ENCODE measurements at regions not wholly inside any gene's neighbourhood (a gene's known extent, or its start where the extent isn't known, plus 50 kb on each side); places are given as distances from the start of the nearest gene placed in this dataset.

DNA sequence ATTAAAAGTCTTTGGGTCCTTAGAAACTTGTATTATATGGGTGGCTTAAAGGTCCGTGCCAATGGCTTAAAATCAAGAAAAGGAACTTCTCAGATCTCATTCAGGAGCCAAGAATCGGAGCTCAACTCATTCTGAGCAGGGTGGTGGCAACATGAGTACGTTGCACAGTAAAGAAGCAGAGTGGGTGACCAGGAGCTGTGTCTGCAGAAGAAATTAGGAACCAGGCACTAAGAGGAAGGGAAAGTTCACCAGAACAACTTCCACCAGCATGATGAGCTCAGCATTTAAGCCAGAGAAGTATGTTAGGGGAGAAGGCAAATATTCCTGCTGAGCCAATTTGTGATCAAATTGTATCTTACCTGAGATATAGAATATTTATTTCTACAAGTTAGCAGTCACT is 236.0 kb upstream of the NRP1 start:
- H3K4me3 ChIP-seq (ENCODE audit: low read length) = no peak overlapping the region
- H3K36me3 ChIP-seq (ENCODE audit: control insufficient read depth, insufficient read depth, low read length) = no peaks in the 10 kb centered on the region
- no peaks in the 10 kb centered on the region for H3K4me1 ChIP-seq (ENCODE audit: control insufficient read depth, insufficient read depth, low read length)
- H3K9ac ChIP-seq (ENCODE audit: low read length) = no peak overlapping the region
- H3K9me3 ChIP-seq (ENCODE audit: control insufficient read depth, low read length) = no peaks in the 10 kb centered on the region
- no peaks in the 10 kb centered on the region for H3K27me3 ChIP-seq (ENCODE audit: control insufficient read depth, insufficient read depth, low read length)

- Histone ChIP-seq H3K9ac (ENCODE audit: low read length) (no peak overlapping the region), H3K27me3 (ENCODE audit: control insufficient read depth, insufficient read depth, low read length) (no peaks in the 10 kb centered on the region), H3K4me1 (ENCODE audit: control insufficient read depth, insufficient read depth, low read length) (no peaks in the 10 kb centered on the region), H3K9me3 (ENCODE audit: control insufficient read depth, low read length) (no peaks in the 10 kb centered on the region), H3K4me3 (ENCODE audit: low read length) (no peak overlapping the region), H3K36me3 (ENCODE audit: control insufficient read depth, insufficient read depth, low read length) (no peaks in the 10 kb centered on the region)
Observed at GRCh38 chr10:33569702-33570101, 235.2 kb upstream of the NRP1 start.

DNA sequence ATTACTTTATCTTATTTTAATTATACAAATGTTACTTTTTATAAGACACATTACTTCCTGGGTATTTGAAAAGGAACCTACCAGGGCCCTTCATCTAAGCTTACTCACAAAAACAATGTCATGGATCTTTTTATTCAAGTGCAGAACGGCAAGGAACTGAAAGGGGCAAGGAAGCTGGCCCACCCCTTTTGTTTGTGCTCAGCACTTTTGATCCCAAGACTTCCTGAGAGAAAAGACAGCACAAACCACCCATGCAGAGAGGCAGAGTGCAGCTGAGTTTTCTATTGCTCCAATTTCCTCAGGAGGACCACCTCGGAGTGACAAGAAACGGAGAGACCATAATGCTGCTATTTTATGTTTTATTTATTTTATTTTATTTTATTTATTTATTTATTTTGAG is 232.0 kb upstream of the NRP1 start:
- Histone ChIP-seq H3K4me3 (ENCODE audit: low read length) (no peak overlapping the region), H3K4me1 (ENCODE audit: control insufficient read depth, insufficient read depth, low read length) (no peaks in the 10 kb centered on the region), H3K27me3 (ENCODE audit: control insufficient read depth, insufficient read depth, low read length) (no peaks in the 10 kb centered on the region), H3K36me3 (ENCODE audit: control insufficient read depth, insufficient read depth, low read length) (no peaks in the 10 kb centered on the region), H3K9ac (ENCODE audit: low read length) (no peak overlapping the region), H3K9me3 (ENCODE audit: control insufficient read depth, low read length) (no peaks in the 10 kb centered on the region)

DNA sequence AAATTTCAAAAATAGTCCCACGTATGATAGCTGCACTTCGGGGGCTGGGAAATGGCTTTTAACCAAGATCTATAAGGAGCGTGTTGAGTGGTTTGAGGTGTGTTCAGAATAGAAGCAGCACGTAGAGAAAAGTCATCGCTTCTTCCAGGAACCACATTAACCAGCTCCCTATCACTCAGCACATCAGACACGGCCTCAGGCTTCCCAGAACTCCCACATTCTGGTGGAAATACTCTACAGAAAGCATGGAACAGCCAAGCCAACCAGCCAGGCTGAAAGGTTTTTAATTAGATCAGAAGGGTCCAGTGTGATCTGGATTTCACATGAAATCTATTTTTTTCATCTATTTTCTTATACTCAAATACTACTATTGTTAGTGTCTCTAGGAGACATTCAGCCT is 231.5 kb upstream of the NRP1 start:
- H3K9ac ChIP-seq (ENCODE audit: low read length) = no peak overlapping the region
- H3K36me3 ChIP-seq (ENCODE audit: control insufficient read depth, insufficient read depth, low read length) = no peaks in the 10 kb centered on the region
- H3K4me3 ChIP-seq (ENCODE audit: low read length) = no peak overlapping the region
- no peaks in the 10 kb centered on the region for H3K4me1 ChIP-seq (ENCODE audit: control insufficient read depth, insufficient read depth, low read length)
- H3K9me3 ChIP-seq (ENCODE audit: control insufficient read depth, low read length) = no peaks in the 10 kb centered on the region
- H3K27me3 ChIP-seq (ENCODE audit: control insufficient read depth, insufficient read depth, low read length) = no peaks in the 10 kb centered on the region

GRCh38 chr10:33565231-33565630 is 230.8 kb upstream of the NRP1 start:
- Histone ChIP-seq H3K36me3 (ENCODE audit: control insufficient read depth, insufficient read depth, low read length) (no peaks in the 10 kb centered on the region), H3K9me3 (ENCODE audit: control insufficient read depth, low read length) (no peaks in the 10 kb centered on the region), H3K4me1 (ENCODE audit: control insufficient read depth, insufficient read depth, low read length) (no peaks in the 10 kb centered on the region), H3K4me3 (ENCODE audit: low read length) (no peak overlapping the region), H3K9ac (ENCODE audit: low read length) (no peak overlapping the region), H3K27me3 (ENCODE audit: control insufficient read depth, insufficient read depth, low read length) (no peaks in the 10 kb centered on the region)

- Histone ChIP-seq H3K36me3 (ENCODE audit: control insufficient read depth, insufficient read depth, low read length) (no peaks in the 10 kb centered on the region), H3K4me3 (ENCODE audit: low read length) (no peak overlapping the region), H3K9ac (ENCODE audit: low read length) (no peak overlapping the region), H3K9me3 (ENCODE audit: control insufficient read depth, low read length) (no peaks in the 10 kb centered on the region), H3K27me3 (ENCODE audit: control insufficient read depth, insufficient read depth, low read length) (peaks cover 6% of the 10 kb centered on the region), H3K4me1 (ENCODE audit: control insufficient read depth, insufficient read depth, low read length) (no peaks in the 10 kb centered on the region)
Observed at GRCh38 chr10:33559105-33559504, 224.6 kb upstream of the NRP1 start.

DNA sequence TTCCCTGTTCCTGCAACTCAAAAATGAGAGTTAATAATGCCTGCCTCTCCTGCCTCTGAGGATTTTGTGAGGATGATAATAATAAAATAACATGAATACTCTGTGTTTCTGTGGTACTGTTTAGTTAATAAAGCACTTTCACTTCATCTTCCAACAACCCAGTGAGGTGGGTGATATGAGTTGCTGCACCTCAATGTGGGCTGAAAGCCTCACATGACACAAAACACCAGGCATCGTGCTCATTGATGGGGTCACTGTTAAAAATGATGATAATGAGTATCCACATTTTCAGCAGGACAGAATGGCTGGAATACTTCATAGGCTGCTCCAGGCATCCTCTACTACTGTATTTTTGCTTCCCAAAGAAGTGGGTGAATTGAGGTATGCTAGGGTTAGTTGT is 222.8 kb upstream of the NRP1 start:
- Histone ChIP-seq H3K4me1 (ENCODE audit: control insufficient read depth, insufficient read depth, low read length) (no peaks in the 10 kb centered on the region), H3K27me3 (ENCODE audit: control insufficient read depth, insufficient read depth, low read length) (peaks cover 6% of the 10 kb centered on the region), H3K9me3 (ENCODE audit: control insufficient read depth, low read length) (no peaks in the 10 kb centered on the region), H3K36me3 (ENCODE audit: control insufficient read depth, insufficient read depth, low read length) (no peaks in the 10 kb centered on the region), H3K9ac (ENCODE audit: low read length) (no peak overlapping the region), H3K4me3 (ENCODE audit: low read length) (no peak overlapping the region)

GRCh38 chr10:33556620-33557019 is 222.2 kb upstream of the NRP1 start:
- H3K9ac ChIP-seq (ENCODE audit: low read length) = no peak overlapping the region
- H3K27me3 ChIP-seq (ENCODE audit: control insufficient read depth, insufficient read depth, low read length) = peaks cover 6% of the 10 kb centered on the region
- no peaks in the 10 kb centered on the region for H3K4me1 ChIP-seq (ENCODE audit: control insufficient read depth, insufficient read depth, low read length)
- H3K9me3 ChIP-seq (ENCODE audit: control insufficient read depth, low read length) = no peaks in the 10 kb centered on the region
- H3K4me3 ChIP-seq (ENCODE audit: low read length) = no peak overlapping the region
- no peaks in the 10 kb centered on the region for H3K36me3 ChIP-seq (ENCODE audit: control insufficient read depth, insufficient read depth, low read length)

DNA sequence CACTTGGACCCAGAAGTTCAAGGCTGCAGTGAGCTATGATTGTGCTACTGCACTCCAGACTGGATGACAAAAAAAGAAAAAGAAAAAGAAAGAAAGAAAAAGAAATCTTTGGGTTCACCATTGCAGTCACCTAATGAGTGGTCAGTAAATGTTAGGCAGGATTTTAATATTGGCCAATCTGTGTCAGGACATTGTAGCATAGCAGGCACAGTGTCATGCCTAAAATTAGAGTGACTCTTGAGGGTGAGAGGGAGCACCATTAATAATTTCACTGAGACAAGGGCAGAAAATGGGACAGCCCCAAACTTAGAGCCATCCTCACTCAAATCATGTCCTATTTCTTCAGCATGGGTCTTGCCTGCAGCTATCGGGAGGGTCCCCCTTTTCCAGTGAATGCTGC is 221.6 kb upstream of the NRP1 start:
- no peaks in the 10 kb centered on the region for H3K4me1 ChIP-seq (ENCODE audit: control insufficient read depth, insufficient read depth, low read length)
- no peaks in the 10 kb centered on the region for H3K9me3 ChIP-seq (ENCODE audit: control insufficient read depth, low read length)
- H3K27me3 ChIP-seq (ENCODE audit: control insufficient read depth, insufficient read depth, low read length) = peaks cover 6% of the 10 kb centered on the region
- no peak overlapping the region for H3K4me3 ChIP-seq (ENCODE audit: low read length)
- no peak overlapping the region for H3K9ac ChIP-seq (ENCODE audit: low read length)
- H3K36me3 ChIP-seq (ENCODE audit: control insufficient read depth, insufficient read depth, low read length) = no peaks in the 10 kb centered on the region

DNA sequence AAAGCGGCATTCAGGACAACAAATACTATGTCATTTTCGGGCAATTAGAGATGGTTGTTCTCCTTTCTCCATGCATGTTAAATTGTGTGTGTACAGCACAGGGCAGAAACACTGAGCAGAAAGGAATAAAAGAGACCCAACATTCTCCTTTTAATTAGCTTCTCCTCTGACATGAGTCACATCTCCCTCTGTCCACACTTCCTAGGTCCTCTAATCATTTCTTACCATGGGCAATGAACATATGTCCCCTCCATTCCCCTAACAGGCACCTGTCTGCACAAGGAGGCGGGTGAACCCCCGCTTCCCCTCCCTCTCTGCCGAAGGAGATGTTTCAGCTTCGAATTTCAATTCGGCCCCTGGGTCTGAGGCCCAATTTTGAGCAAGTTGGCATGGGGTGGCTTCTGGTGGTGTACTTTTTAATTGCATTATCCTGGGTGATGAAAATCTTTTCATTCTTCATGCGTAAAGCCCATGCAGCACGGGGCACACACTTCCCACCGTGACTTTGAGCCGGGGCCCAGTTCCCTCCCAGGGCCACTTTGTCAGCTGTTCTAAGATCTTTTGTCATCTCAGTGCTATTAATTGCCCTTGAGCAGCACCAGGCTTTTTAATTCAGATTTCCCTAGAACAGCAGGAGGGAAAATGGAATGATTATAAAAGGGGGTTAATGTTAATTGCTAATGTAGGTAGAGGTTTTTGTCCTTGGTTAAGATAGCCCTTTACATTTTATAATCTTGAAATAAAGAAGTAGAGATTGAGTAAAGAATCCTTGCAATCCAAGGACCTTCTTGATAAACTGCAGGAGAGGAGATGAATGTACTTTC is 219.5 kb upstream of the NRP1 start:
- no peak overlapping the region for H3K9ac ChIP-seq (ENCODE audit: low read length)
- no peaks in the 10 kb centered on the region for H3K36me3 ChIP-seq (ENCODE audit: control insufficient read depth, insufficient read depth, low read length)
- peaks cover 6% of the 10 kb centered on the region for H3K27me3 ChIP-seq (ENCODE audit: control insufficient read depth, insufficient read depth, low read length)
- H3K4me3 ChIP-seq (ENCODE audit: low read length) = no peak overlapping the region
- no peaks in the 10 kb centered on the region for H3K9me3 ChIP-seq (ENCODE audit: control insufficient read depth, low read length)
- H3K4me1 ChIP-seq (ENCODE audit: control insufficient read depth, insufficient read depth, low read length) = no peaks in the 10 kb centered on the region

DNA sequence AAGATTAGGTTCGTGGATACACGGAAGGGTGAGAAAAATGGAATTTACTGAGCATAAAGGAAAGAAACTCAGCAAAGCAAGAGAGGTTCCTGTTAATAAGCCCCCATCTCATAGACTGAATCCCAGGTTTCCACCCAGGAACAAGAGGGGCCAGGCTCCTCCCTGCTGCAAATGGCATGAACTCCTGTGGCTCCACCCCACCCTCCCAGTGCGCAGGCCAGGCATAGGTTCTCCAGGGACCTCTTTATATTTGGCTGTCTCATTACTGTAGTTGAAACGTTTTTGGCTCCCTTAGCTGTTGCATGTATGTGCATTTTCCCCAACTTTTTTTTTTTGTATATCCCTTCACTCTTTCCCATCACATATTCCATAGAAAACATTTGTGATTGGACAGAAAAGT is 217.8 kb upstream of the NRP1 start:
- Histone ChIP-seq H3K4me3 (ENCODE audit: low read length) (no peak overlapping the region), H3K27me3 (ENCODE audit: control insufficient read depth, insufficient read depth, low read length) (peaks cover 6% of the 10 kb centered on the region), H3K9ac (ENCODE audit: low read length) (no peak overlapping the region), H3K36me3 (ENCODE audit: control insufficient read depth, insufficient read depth, low read length) (no peaks in the 10 kb centered on the region), H3K9me3 (ENCODE audit: control insufficient read depth, low read length) (no peaks in the 10 kb centered on the region), H3K4me1 (ENCODE audit: control insufficient read depth, insufficient read depth, low read length) (no peaks in the 10 kb centered on the region)

DNA sequence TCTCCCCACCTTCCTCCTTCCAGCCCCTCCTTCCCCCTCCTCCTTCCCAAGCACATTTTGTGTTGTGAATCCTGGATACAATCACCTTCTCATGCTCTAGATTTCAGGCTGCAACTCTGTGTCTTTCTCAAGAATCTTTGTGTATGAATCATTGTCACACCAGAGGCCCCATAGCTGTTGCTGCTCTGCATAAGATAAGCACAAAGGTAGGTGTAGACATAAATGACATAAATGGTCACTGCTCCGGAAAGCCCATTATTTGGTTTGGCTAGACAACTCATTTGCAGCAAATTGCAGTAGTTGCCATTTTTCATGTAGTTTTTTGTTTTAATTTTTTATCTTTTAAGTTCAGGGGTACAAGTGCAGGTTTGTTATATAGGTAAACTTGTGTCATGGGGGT is 216.3 kb upstream of the NRP1 start:
- Histone ChIP-seq H3K9ac (ENCODE audit: low read length) (no peak overlapping the region), H3K9me3 (ENCODE audit: control insufficient read depth, low read length) (no peaks in the 10 kb centered on the region), H3K4me1 (ENCODE audit: control insufficient read depth, insufficient read depth, low read length) (no peaks in the 10 kb centered on the region), H3K4me3 (ENCODE audit: low read length) (no peak overlapping the region), H3K27me3 (ENCODE audit: control insufficient read depth, insufficient read depth, low read length) (no peaks in the 10 kb centered on the region), H3K36me3 (ENCODE audit: control insufficient read depth, insufficient read depth, low read length) (no peaks in the 10 kb centered on the region)

DNA sequence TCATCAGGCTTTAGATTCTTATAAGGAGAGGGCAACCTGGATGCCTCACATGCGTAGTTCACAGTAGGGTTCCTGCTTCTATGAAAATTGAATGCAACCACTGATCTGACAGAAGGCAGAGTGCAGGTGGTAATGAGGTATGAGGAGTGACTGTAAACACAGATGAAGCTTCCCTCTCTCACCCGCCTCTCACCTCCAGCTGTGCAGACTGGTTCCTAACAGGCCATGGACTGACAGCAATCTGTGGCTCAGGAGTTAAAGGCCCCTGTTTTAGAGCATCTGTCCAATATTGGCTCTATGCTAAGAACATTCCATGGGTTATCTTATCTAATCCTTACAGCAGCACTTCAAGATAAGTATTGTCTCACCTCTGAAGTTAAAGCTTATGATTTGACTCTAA is 213.5 kb upstream of the NRP1 start:
- Histone ChIP-seq H3K4me1 (ENCODE audit: control insufficient read depth, insufficient read depth, low read length) (no peaks in the 10 kb centered on the region), H3K27me3 (ENCODE audit: control insufficient read depth, insufficient read depth, low read length) (no peaks in the 10 kb centered on the region), H3K9ac (ENCODE audit: low read length) (no peak overlapping the region), H3K9me3 (ENCODE audit: control insufficient read depth, low read length) (no peaks in the 10 kb centered on the region), H3K4me3 (ENCODE audit: low read length) (no peak overlapping the region), H3K36me3 (ENCODE audit: control insufficient read depth, insufficient read depth, low read length) (no peaks in the 10 kb centered on the region)

Data from mucosa of stomach (tissue), 1 donor.